PFSK-1 (cell line): ENCODE measurements at regions not wholly inside any gene's neighbourhood (a gene's known extent, or its start where the extent isn't known, plus 50 kb on each side); places are given as distances from the start of the nearest gene placed in this dataset.

ENCODE experiments used
- FOXP2 ChIP-seq: optimal IDR thresholded peaks from 2 replicates; pipeline ENCODE3; 2011; ENCODE audit warnings: borderline replicate concordance, control low read depth, inconsistent platforms; ENCODE audit not compliant: insufficient read depth; ENCODE audit errors: extremely low read length, extremely low read depth
- POLR2AphosphoS5 ChIP-seq: IDR thresholded peaks from 2 replicates; pipeline ENCODE4 v1.6.1; 2012; ENCODE audit warnings: low read depth, mild to moderate bottlenecking, control low read depth, low read length, moderate library complexity
- SIN3A ChIP-seq: IDR thresholded peaks from 2 replicates; pipeline ENCODE4 v1.6.1; 2012; ENCODE audit warnings: mild to moderate bottlenecking, low read length, moderate library complexity, borderline replicate concordance; ENCODE audit not compliant: insufficient read depth
- TAF1 ChIP-seq: IDR thresholded peaks from 2 replicates; pipeline ENCODE4 v1.6.1; 2012; ENCODE audit warnings: low read length, control low read depth, borderline replicate concordance; ENCODE audit not compliant: insufficient read depth
- TF ChIP-seq, protein P1 (sequence below), 2 experiments: IDR thresholded peaks; 2 replicates each; pipeline versions ENCODE4 v1.6.1 to v1.8.0; 2011 to 2012; ENCODE audit warnings: low read depth in 2 of 2, low read length in 2 of 2, control low read depth in 1 of 2, inconsistent platforms in 1 of 2, mild to moderate bottlenecking in 1 of 2, moderate library complexity in 1 of 2; ENCODE audit not compliant: insufficient read depth in 1 of 2

DNA sequence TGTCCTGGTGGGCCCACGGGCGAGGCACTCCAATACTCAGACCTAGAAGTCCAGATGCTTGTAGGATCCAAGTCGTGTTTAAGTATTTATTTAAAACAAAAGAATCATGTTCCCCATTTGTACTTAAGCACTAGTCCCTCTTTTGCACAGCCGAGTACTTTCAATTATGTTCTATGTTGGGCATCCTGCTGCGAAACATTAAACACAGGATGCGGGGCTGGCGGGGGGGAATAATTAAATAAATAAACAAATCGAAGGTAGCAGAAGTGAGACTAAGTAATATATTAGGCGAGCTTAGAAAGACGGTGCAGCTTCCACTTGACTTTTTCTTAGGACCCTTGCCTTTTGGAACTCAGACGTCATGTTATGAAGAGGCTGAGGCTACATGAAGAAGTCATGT, 1129.2 kb upstream of the ACO1 start:
- TF ChIP-seq SIN3A: no peak
- no peak for TF ChIP-seq POLR2AphosphoS5
- TF ChIP-seq FOXP2: no peak
- TF ChIP-seq, protein P1, sequence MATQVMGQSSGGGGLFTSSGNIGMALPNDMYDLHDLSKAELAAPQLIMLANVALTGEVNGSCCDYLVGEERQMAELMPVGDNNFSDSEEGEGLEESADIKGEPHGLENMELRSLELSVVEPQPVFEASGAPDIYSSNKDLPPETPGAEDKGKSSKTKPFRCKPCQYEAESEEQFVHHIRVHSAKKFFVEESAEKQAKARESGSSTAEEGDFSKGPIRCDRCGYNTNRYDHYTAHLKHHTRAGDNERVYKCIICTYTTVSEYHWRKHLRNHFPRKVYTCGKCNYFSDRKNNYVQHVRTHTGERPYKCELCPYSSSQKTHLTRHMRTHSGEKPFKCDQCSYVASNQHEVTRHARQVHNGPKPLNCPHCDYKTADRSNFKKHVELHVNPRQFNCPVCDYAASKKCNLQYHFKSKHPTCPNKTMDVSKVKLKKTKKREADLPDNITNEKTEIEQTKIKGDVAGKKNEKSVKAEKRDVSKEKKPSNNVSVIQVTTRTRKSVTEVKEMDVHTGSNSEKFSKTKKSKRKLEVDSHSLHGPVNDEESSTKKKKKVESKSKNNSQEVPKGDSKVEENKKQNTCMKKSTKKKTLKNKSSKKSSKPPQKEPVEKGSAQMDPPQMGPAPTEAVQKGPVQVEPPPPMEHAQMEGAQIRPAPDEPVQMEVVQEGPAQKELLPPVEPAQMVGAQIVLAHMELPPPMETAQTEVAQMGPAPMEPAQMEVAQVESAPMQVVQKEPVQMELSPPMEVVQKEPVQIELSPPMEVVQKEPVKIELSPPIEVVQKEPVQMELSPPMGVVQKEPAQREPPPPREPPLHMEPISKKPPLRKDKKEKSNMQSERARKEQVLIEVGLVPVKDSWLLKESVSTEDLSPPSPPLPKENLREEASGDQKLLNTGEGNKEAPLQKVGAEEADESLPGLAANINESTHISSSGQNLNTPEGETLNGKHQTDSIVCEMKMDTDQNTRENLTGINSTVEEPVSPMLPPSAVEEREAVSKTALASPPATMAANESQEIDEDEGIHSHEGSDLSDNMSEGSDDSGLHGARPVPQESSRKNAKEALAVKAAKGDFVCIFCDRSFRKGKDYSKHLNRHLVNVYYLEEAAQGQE (IDR thresholded peaks at IDR 0.05; ENCODE audit: insufficient read depth in 1 of 2, low read depth in 2 of 2, low read length in 2 of 2): no peak
- no peak for TF ChIP-seq TAF1

DNA sequence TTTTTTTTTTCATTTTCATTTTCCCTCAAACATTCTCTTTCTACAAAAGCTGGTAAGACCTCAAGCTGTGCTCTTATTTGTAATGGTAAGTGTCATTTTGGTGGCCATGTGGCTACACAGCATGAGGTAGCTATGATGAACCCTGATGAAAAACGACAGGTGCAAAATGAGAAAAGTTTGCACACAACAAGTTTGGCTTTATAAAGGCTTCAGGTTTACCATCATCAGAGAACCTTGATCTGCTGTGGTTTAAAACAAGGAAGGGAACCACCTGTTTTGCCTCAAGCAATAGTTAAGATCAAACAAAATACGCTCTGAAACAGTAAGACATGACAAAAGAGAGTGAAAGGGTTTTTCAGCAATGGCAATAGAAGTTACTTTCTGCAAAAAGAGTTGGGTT, 1124.6 kb upstream of the ACO1 start:
- TF ChIP-seq FOXP2 (no peak), POLR2AphosphoS5 (no peak), TAF1 (no peak), SIN3A (no peak)
- TF ChIP-seq, protein P1 (IDR thresholded peaks at IDR 0.05; ENCODE audit: insufficient read depth in 1 of 2, low read depth in 2 of 2, low read length in 2 of 2): no peak

DNA sequence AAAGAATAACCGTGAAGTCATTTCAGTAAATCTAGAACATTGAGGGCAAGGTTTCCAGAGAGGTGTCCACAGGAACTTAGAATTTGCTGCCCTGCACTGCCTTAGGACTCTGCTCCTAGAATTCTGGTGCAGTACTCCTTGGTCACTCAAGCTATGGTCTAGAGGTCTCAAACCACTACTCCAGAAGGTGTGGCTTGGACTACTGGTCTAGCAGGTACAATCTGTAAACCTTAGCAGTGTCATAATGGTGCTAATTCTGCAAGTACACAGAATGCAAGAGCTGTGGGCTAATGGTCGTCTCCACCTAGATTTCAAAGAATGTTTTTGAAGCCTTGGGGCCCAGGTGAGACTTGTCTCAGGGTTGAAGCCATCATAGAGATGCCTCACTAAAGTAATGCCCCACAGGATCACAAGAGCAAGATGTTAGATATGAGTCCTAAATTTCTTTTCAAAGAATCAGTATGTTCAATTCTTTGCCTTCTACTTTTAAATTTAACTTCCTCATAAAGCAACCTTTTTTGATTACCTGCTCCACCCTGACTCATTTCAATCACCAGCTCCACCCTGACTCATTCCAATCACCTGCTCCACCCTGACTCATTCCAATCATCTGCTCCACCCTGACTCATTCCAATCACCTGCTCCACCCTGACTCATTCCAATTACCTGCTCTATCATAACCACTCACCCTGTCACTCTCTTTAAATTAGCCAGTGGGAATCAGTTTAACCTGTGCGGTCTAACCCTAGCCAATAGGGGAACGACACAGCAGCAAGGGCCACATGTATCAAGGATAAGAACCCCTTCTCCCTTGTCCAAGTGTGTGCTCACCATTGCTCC, 1111.8 kb upstream of the ACO1 start:
- TF ChIP-seq TAF1 (no peak), FOXP2 (no peak), SIN3A (no peak), POLR2AphosphoS5 (no peak)
- TF ChIP-seq, protein P1 (IDR thresholded peaks at IDR 0.05; ENCODE audit: insufficient read depth in 1 of 2, low read depth in 2 of 2, low read length in 2 of 2): no peak

DNA sequence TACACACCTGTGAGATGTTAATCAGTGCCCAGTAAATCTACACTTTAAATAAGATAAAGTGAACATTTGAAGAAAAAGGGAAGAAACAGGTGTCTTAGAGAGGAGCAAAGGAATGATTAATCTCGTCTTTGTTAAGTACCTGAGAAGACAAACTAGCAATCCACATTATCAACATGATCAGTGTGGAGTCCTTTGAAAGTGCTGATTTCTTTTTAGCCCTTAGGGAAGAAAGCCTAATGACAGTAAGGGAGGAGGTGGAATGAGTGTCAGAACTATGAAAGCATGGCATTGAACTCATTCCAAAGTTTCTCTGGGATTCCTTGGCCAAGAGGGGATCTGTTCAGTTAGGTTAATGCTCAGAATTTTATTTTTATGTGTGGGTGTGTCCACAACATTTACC, 1109.0 kb upstream of the ACO1 start:
- no peak for TF ChIP-seq TAF1
- TF ChIP-seq, protein P1 (IDR thresholded peaks at IDR 0.05; ENCODE audit: insufficient read depth in 1 of 2, low read depth in 2 of 2, low read length in 2 of 2): no peak
- no peak for TF ChIP-seq FOXP2
- no peak for TF ChIP-seq SIN3A
- no peak for TF ChIP-seq POLR2AphosphoS5

DNA sequence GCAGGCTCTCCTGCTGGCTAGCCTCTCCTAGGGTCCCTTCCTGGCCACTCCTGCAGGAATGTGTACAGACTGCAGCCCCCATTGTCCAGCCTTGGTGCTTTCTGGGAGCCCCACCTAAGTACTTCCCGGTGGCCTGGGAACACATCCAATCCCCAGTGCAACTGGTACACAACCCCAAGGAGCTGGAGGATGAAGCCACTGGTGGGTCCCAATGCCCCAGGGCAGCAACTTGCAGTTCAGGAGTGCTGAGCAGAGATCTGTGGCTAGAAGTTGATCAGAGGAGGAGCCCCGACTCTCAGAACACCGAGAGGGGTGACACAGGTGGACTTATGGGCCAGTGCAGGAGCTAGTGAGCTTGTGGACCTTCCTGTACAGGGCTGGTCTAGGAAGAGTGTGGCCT, 1093.7 kb upstream of the ACO1 start:
- TF ChIP-seq POLR2AphosphoS5 (no peak), TAF1 (no peak), SIN3A (no peak)
